ENCODE measurements at regions not wholly inside any gene's neighbourhood (a gene's known extent, or its start where the extent isn't known, plus 50 kb on each side); places are given as distances from the start of the nearest gene placed in this dataset.

DNA sequence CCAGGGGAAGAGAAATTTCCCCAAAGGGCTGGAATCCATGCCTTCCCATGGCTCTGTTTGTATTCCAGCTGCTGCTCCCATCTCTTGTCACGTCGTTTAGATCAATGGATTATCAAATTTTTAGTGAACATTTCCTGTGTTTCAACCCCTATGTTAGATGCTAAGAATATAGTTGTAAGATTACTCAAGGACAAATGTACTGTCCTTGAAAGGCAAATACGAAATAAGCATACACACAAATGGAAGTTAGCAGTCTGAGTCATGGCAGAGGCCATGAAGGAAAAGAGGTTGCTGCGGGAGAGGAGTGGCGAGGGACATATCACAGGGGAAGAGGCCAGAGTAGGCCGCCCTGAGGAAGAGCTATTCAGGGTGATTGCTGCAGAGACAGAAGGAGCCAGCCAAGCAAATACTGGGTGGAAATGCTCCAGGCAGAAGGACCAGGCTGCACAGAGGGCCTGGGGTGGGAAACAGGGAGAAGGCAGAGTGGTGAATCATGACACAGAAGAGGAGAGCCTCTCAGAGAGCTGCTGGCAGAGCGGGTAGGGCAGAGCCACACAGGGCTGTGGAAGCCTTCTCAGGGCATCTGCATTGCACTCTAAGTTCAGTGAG is 219.2 kb upstream of the LRFN2 start:
- 91 to 93% methylated on average over 7 of the region's 7 CpGs for WGBS, 2 experiments
- no peak overlapping the region for H3K4me3 ChIP-seq (ENCODE audit: insufficient read depth, low read depth, low read length)
- H3K9me3 ChIP-seq (ENCODE audit: control insufficient read depth, low read length) = no peaks in the 10 kb centered on the region
- no peaks in the 10 kb centered on the region for H3K27me3 ChIP-seq (ENCODE audit: control insufficient read depth, insufficient read depth, low read length, poor library complexity, severe bottlenecking)
- H3K4me1 ChIP-seq (ENCODE audit: control insufficient read depth, insufficient read depth, low read length) = peaks cover 4% of the 10 kb centered on the region
- no peak overlapping the region for H3K27ac ChIP-seq (ENCODE audit: insufficient read depth, low read depth, low read length, poor library complexity, severe bottlenecking)
- H3K36me3 ChIP-seq (ENCODE audit: control insufficient read depth, insufficient read depth, low read length) = no peaks in the 10 kb centered on the region

GRCh38 chr6:40805336-40805735 is 218.2 kb upstream of the LRFN2 start:
- Histone ChIP-seq H3K4me3 (ENCODE audit: insufficient read depth, low read depth, low read length) (no peak overlapping the region), H3K36me3 (ENCODE audit: control insufficient read depth, insufficient read depth, low read length) (no peaks in the 10 kb centered on the region), H3K27ac (ENCODE audit: insufficient read depth, low read depth, low read length, poor library complexity, severe bottlenecking) (no peak overlapping the region), H3K4me1 (ENCODE audit: control insufficient read depth, insufficient read depth, low read length) (peaks cover 4% of the 10 kb centered on the region), H3K9me3 (ENCODE audit: control insufficient read depth, low read length) (no peaks in the 10 kb centered on the region), H3K27me3 (ENCODE audit: control insufficient read depth, insufficient read depth, low read length, poor library complexity, severe bottlenecking) (no peaks in the 10 kb centered on the region)
- 88 to 91% methylated on average over 4 of the region's 4 CpGs for WGBS, 2 experiments

DNA sequence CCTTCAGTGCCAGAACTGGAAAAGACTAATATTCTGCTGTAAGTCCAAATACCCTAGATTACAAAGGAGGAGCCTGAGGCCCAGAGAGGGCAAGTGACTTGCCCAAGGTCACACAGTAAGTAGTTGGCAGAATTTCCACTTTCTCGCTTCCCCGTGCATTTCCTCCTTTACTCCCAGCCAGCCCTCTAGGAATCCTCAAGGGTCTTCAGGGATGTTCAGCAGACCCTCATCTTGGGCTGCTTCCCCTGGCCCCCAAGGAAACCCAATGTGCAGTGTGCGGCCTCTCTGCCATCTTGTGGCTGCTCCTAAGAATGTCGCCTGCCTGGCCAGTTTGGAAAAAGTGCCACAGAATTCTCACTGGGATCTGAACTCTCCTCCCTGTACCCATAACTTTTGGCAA is 217.7 kb upstream of the LRFN2 start:
- H3K4me3 ChIP-seq (ENCODE audit: insufficient read depth, low read depth, low read length) = no peak overlapping the region
- no peaks in the 10 kb centered on the region for H3K27me3 ChIP-seq (ENCODE audit: control insufficient read depth, insufficient read depth, low read length, poor library complexity, severe bottlenecking)
- H3K36me3 ChIP-seq (ENCODE audit: control insufficient read depth, insufficient read depth, low read length) = no peaks in the 10 kb centered on the region
- no peak overlapping the region for H3K27ac ChIP-seq (ENCODE audit: insufficient read depth, low read depth, low read length, poor library complexity, severe bottlenecking)
- H3K9me3 ChIP-seq (ENCODE audit: control insufficient read depth, low read length) = no peaks in the 10 kb centered on the region
- 87 to 92% methylated on average over 4 of the region's 4 CpGs for WGBS, 2 experiments
- peaks cover 4% of the 10 kb centered on the region for H3K4me1 ChIP-seq (ENCODE audit: control insufficient read depth, insufficient read depth, low read length)

DNA sequence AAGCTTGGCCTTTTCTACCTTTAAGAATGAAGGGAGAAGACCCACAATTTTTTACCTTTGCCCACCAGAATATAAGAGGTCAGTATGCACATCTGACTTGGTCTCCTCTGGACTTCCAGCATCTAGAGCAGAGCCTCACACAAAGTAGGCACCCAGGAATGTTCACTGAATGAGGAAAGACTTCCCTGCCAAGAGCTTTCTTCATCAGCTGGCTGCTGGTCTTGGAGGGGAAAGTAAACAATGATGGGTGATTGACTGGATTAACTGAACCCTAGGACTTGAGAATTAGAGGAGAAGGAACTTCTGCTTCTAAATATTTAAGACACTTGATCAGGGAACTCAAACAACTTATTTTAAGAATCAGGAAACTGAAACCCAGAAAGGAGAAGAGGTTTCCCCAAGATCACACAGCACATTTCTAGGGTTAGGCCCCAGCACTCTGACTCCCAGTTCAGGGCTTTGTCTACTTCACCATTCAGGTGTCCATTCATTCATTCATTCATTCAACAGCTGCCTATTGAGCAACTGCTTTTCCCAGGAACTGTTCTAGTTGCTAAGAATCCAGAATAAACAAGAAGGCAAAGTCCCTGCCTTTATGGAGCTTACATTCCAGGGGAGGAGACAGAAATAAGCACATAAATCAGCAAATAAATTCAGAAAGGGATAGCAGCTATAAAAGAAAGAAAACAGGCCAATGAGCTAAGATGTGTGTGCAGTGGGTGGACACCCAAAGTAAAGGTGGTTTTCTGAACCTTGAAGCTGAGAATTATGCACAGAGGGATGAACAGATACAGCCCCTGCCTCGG is 216.9 kb upstream of the LRFN2 start:
- 91 to 97% methylated on average over 1 of the region's 1 CpG for WGBS, 2 experiments
- no peaks in the 10 kb centered on the region for H3K27me3 ChIP-seq (ENCODE audit: control insufficient read depth, insufficient read depth, low read length, poor library complexity, severe bottlenecking)
- H3K27ac ChIP-seq (ENCODE audit: insufficient read depth, low read depth, low read length, poor library complexity, severe bottlenecking) = no peak overlapping the region
- H3K4me1 ChIP-seq (ENCODE audit: control insufficient read depth, insufficient read depth, low read length) = peaks cover 4% of the 10 kb centered on the region
- no peaks in the 10 kb centered on the region for H3K36me3 ChIP-seq (ENCODE audit: control insufficient read depth, insufficient read depth, low read length)
- no peak overlapping the region for H3K4me3 ChIP-seq (ENCODE audit: insufficient read depth, low read depth, low read length)
- no peaks in the 10 kb centered on the region for H3K9me3 ChIP-seq (ENCODE audit: control insufficient read depth, low read length)

- peaks cover 4% of the 10 kb centered on the region for H3K4me1 ChIP-seq (ENCODE audit: control insufficient read depth, insufficient read depth, low read length)
- H3K36me3 ChIP-seq (ENCODE audit: control insufficient read depth, insufficient read depth, low read length) = no peaks in the 10 kb centered on the region
- no peak overlapping the region for H3K4me3 ChIP-seq (ENCODE audit: insufficient read depth, low read depth, low read length)
- no peak overlapping the region for H3K27ac ChIP-seq (ENCODE audit: insufficient read depth, low read depth, low read length, poor library complexity, severe bottlenecking)
- H3K9me3 ChIP-seq (ENCODE audit: control insufficient read depth, low read length) = no peaks in the 10 kb centered on the region
- WGBS, 2 experiments = 86 to 90% methylated on average over 4 of the region's 5 CpGs
- H3K27me3 ChIP-seq (ENCODE audit: control insufficient read depth, insufficient read depth, low read length, poor library complexity, severe bottlenecking) = no peaks in the 10 kb centered on the region
Observed at GRCh38 chr6:40802481-40802880, 215.3 kb upstream of the LRFN2 start.

DNA sequence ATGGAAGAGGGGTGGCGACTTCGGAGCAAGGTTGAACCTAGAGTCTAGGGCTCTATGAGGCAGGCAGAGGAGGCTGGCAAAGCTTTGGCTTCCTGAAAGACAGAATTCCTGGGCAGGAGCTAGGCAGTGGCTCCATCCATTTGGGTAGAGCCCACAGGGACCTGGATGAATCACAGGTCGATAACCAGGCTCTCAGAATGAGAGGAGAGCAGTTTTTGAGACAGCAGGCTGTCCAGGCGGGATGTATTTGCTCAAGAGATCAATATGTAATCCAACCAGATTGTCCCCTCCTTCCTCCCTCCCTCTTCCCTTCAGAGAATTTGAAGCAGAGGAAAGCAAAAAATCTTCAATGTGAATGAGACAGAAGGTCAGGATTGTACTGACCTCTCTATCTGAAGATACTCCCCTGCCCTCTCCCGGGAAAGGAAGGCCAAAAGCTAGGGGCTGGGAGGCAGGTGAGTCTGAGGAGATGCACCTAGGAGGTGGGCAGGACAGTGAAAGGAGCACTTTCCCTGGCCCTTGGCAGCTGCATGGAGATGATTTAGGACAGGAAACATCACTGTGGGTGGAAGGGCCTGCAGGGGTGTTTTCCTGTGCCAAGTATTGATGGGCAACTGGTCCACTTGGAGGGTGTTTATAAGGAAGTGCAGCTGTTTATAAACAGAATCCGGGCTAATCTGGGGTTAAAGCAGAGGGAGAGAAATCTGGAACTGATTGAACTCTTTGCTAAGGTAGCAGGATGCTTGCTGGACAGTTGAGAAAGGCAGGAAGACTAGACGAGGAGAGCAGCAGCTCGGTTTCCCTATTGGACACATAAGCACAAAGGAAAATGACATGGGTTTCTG is 212.4 kb upstream of the LRFN2 start:
- no peaks in the 10 kb centered on the region for H3K36me3 ChIP-seq (ENCODE audit: control insufficient read depth, insufficient read depth, low read length)
- H3K9me3 ChIP-seq (ENCODE audit: control insufficient read depth, low read length) = no peaks in the 10 kb centered on the region
- peaks cover 4% of the 10 kb centered on the region for H3K4me1 ChIP-seq (ENCODE audit: control insufficient read depth, insufficient read depth, low read length)
- 91 to 92% methylated on average over 8 of the region's 8 CpGs for WGBS, 2 experiments
- no peaks in the 10 kb centered on the region for H3K27me3 ChIP-seq (ENCODE audit: control insufficient read depth, insufficient read depth, low read length, poor library complexity, severe bottlenecking)
- no peak overlapping the region for H3K27ac ChIP-seq (ENCODE audit: insufficient read depth, low read depth, low read length, poor library complexity, severe bottlenecking)
- no peak overlapping the region for H3K4me3 ChIP-seq (ENCODE audit: insufficient read depth, low read depth, low read length)

DNA sequence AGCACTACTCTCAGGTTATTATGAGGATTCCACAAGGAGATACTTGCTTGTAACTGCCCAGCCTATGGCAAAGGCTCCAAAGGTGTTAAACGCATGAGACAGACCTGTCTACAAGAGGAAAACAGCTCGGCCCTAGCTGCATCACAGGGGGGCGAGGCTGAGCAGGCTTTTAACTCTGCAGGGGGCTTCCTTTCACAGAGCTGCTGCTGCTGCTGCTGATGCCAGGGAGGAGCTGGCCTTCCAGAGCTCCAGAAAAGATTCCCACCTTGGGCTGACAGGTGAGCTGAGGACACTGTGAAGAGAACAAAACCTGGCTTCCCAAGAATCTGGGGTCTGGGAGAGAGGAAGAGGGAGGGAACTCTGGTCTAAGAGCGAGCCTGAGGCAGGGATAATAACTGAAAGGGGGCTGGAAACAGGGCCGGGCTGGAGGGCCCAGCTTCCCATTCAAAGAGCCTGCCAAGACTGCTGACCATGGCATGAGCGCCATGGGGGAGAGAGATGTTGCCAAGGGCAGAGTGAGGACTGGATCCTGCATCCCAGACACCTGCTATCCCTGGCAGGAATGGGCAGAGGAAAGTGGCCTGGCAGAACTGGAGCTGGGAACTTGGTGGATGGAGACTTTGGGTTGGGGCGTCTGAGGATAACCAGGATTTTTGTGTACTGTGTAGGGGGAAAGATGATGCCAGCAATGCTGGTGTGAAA is 211.1 kb upstream of the LRFN2 start:
- Histone ChIP-seq H3K4me3 (ENCODE audit: insufficient read depth, low read depth, low read length) (no peak overlapping the region), H3K4me1 (ENCODE audit: control insufficient read depth, insufficient read depth, low read length) (no peaks in the 10 kb centered on the region), H3K9me3 (ENCODE audit: control insufficient read depth, low read length) (no peaks in the 10 kb centered on the region), H3K27me3 (ENCODE audit: control insufficient read depth, insufficient read depth, low read length, poor library complexity, severe bottlenecking) (no peaks in the 10 kb centered on the region), H3K36me3 (ENCODE audit: control insufficient read depth, insufficient read depth, low read length) (no peaks in the 10 kb centered on the region), H3K27ac (ENCODE audit: insufficient read depth, low read depth, low read length, poor library complexity, severe bottlenecking) (no peak overlapping the region)
- WGBS, 2 experiments = 53 to 55% methylated on average over 7 of the region's 7 CpGs

GRCh38 chr6:40796260-40797221 is 209.4 kb upstream of the LRFN2 start:
- Histone ChIP-seq H3K27me3 (ENCODE audit: control insufficient read depth, insufficient read depth, low read length, poor library complexity, severe bottlenecking) (no peaks in the 10 kb centered on the region), H3K27ac (ENCODE audit: insufficient read depth, low read depth, low read length, poor library complexity, severe bottlenecking) (no peak overlapping the region), H3K9me3 (ENCODE audit: control insufficient read depth, low read length) (no peaks in the 10 kb centered on the region), H3K36me3 (ENCODE audit: control insufficient read depth, insufficient read depth, low read length) (no peaks in the 10 kb centered on the region), H3K4me1 (ENCODE audit: control insufficient read depth, insufficient read depth, low read length) (no peaks in the 10 kb centered on the region), H3K4me3 (ENCODE audit: insufficient read depth, low read depth, low read length) (no peak overlapping the region)
- whole genome bisulfite sequencing, 2 experiments = 86 to 87% methylated on average over 14 of the region's 14 CpGs

- H3K27ac ChIP-seq (ENCODE audit: insufficient read depth, low read depth, low read length, poor library complexity, severe bottlenecking) = no peak overlapping the region
- H3K9me3 ChIP-seq (ENCODE audit: control insufficient read depth, low read length) = no peaks in the 10 kb centered on the region
- H3K36me3 ChIP-seq (ENCODE audit: control insufficient read depth, insufficient read depth, low read length) = no peaks in the 10 kb centered on the region
- H3K4me3 ChIP-seq (ENCODE audit: insufficient read depth, low read depth, low read length) = no peak overlapping the region
- WGBS, 2 experiments = 72 to 75% methylated on average over 2 of the region's 2 CpGs
- H3K27me3 ChIP-seq (ENCODE audit: control insufficient read depth, insufficient read depth, low read length, poor library complexity, severe bottlenecking) = no peaks in the 10 kb centered on the region
- H3K4me1 ChIP-seq (ENCODE audit: control insufficient read depth, insufficient read depth, low read length) = no peaks in the 10 kb centered on the region
Observed at GRCh38 chr6:40794586-40794985, 207.4 kb upstream of the LRFN2 start.
